AG20443 (cell line): ENCODE measurements at regions not wholly inside any gene's neighbourhood (a gene's known extent, or its start where the extent isn't known, plus 50 kb on each side); places are given as distances from the start of the nearest gene placed in this dataset.
A peak's percentile ranks its signal among the peaks of the same experiment; 100 is the strongest.

ENCODE experiments used
- DNase-seq: peaks from one replicate; pipeline ENCODE4 v3.0.0; 2012; ENCODE audit warnings: low spot score, mixed read lengths

DNA sequence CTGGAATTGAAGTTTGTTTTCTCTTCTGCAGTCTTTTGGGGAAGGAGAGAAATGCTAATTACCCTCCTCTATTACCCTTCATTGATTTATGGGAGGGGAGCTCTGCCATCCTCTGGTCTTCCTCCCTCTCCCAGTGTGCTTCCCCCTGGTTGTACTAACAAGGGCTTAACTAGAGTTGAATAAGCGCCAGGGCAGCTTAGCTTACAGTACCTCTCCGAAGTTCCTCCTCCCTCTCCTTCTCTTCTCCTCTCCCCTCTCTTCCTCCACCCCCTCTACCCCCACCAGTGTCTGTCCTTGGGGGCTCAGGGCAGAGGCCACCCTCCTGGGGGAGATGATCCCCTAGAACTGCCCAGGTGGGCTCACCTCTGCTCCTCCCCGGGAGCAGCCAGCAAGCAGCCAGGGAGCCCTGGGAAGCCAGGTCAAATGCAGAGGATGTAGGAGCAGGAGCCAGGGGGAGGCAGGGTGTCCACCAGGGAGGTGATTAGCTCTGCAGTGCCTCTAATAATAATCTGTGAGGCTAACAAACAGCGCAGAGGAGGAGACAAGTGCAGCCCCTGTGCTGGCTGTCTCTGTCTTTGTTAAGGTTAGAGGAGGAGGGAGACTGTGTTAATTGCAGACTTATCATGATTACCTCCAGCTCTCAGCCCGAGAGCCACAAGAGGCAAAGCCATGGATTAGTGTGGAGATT, 191.6 kb upstream of the CADM1 start:
- no peak for DNase-seq

DNA sequence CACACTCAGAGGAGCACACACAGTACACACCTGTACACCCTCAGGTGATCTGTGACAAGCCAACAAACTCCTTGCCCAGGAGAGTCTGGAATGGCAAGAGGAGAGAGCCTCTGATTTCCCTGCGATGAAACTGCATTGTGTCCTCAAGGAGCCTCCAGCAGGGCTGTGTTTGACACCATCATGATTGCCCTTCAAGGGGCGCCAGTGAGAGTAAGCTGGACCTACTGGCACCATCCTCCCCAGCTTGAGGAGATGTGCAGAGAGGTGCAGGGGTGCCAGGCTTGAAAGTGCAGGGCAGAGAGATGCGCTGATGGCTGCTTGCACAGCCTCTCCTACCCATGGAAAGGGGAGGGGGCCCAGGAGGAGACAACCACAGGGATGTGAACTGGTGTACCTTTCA, 188.8 kb upstream of the CADM1 start:
- DNase-seq = no peak

DNA sequence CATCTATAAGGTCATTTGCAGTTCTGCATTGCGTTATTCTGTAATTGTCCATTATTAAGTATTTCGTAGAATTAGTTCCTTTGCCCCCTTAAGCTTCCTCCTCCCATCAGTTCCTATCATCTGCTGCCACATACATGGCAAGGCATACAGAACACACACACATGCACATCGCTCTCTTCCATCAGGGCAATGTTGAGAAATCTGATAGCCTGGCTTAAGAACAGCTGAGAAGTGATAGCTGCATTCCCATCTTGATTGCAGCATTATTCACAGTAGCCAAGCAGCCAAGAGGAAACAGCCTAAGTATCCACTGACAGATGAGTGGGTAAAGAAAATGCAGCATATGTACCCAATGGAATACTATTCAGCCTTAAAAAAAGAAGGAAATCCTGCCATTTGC, 186.8 kb upstream of the CADM1 start:
- no peak for DNase-seq

DNA sequence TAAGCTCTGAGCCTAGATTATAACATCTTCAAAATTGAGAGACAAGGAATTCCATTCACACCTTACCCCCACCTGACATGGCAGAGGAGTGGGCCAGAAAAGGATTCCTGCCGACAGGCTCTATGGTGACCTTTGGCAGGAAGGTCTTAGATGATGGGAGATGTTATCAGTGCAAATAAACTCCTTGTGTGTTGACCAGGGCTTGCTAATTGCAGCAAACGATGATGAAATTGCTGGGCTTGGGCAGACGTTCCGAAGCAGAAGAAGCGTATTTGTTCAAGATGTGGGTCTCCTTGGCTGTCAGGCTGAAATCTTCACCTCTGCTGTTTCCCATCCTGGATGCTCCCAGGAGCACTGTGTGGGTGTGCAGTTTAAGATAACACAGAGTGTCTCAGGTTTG, 183.7 kb upstream of the CADM1 start:
- DNase-seq = no peak

DNA sequence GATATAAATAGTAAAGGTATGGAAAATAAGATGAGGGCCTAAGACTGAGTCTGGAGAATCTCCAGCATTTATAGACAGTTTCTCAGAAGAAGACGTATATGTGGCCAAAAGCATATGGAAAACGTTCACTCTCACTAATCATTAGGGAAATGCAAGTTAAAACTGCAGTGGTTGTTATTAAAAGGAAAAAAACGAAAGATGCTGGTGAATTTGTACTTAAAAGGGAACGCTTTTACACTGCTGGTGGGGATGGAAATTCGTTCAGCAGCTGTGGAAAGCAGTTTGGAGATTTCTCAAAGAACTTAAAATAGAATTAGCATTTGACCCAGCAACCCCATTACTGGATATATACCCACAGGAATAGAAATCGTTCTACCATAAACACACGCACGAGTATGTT, 180.5 kb upstream of the CADM1 start:
- no peak for DNase-seq

DNA sequence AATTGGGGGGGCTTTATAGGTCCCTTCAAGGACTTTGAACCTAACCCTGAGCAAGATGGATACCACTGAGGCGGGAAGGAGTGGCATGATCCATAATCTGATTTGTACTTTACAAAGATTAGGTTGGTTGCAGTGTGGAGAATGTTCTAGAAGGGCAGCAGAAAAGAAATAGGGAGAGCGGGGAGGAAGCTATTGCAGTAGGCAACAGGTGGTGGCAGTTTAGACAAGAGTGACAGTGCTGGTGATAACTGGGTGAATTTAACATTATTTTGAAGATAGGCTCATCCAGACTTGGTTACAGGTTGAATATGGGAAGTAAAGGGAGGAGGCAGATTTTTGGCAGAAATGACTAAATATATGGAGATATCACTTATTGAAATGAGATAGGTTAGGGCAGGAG, 179.9 kb upstream of the CADM1 start:
- DNase-seq = no peak

DNA sequence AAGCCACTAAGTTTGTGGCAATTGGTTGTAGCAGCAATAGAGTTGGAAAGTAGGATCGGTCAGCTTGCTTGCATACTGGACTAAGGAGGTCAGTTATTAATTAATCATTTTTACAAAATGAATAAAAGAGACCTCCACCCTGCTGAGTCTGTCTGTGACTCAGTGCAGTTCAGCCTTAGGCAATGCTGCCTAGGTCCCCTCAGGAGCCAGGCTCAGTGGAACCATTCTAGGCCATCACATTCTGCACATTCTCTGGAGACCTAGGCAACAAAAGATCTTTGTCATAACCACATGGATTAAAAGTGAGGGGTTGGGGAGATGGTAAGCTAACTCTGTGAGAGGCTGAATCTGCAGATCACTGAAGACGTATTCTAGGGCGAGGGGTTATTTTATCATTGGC, 178.7 kb upstream of the CADM1 start:
- DNase-seq = peak; percentile 48

DNA sequence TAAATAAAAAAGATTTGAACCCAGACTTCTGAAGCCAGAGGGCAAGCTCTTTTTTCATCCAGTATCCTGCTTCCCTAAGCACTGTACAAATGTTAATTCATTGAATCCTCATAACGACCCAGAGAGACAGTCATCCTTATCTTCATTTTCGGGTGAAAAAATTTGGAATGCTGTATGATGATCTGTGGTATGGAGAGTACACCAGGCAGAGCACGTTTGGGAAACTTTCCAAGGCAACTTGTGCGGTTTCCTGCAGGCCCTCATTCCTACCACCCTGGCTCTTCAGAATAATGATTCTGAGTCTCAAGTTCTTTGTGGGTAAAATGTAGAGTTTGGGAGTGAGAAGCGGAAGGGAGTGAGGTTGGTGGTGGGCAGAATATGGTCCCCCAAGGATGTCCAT, 177.9 kb upstream of the CADM1 start:
- peak; percentile 67 for DNase-seq

DNA sequence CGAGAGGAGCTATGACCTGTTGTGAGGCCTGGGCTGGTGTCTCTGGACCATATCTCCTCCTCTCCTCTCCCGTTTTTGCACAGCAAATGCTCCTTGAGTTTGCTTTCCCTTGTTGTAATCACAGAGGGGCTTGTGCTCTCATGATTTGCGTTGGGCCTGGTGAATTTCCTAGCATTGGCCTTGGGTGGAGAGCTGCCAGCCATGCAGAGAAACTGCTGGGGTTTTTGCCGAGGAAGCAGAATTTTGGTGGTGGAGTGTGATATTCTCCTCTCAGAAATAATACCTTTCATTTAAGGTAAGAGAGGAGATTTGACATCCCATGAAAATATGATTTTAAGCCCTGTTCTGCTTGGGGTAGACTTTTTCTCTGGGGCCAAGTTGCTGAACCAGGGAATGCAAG, 175.7 kb upstream of the CADM1 start:
- DNase-seq = no peak

DNA sequence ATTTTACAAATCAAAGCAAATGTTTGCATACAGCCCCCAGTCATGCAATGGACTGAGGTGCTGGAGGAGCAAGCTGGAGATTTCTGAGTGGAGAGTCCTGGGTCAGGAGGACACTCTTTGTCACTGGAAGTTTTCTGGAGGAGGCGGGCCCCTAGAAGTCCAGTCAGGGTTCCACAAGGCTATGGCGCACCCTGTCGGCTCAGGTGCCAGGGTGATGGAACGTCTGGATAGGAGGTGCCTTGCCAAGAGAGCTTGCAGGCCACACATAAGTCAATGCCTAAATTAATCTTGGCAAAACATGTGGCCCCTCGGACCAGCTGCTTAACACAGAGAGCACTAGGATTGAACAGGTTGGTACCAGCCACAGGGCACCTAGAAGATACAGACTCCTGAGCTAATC, 174.7 kb upstream of the CADM1 start:
- no peak for DNase-seq

DNA sequence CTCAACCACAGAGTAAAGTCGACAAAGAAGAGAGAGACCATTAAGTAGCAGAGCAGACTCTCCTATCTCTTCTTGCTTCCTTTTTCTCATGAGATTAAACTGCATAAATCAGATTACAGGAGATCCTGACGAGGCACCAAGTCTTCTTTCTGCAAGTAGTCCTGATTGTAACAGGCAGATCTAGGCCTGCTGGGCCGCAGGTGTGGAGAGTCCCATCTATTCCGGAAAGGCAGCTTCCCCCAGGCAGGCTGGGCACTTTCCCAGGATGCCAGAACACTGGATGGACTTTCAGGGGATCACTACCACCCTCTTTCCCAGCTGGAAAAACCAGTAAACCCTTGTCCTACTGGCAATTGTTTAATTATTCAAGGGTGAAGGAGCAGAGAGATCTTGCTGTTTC, 173.0 kb upstream of the CADM1 start:
- DNase-seq = no peak

DNA sequence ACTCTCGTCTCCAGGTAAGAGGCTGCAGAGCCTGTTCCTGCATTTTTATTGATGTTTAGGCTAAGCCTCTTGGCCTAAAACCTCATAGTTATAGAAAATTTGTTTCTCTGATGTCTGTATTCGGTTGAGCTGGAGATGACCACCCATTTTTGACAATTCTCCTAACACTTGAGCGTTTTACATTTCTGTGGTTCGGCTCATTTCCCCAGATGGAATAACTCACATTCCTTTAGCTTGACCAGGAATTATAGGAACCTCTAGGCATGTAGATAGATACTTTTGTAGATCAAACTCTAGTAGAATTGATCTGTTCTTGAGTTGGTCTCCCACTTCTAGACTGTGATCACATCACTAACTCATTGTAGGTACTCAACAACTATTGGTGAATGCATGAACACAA, 172.6 kb upstream of the CADM1 start:
- DNase-seq = peak; percentile 70

DNA sequence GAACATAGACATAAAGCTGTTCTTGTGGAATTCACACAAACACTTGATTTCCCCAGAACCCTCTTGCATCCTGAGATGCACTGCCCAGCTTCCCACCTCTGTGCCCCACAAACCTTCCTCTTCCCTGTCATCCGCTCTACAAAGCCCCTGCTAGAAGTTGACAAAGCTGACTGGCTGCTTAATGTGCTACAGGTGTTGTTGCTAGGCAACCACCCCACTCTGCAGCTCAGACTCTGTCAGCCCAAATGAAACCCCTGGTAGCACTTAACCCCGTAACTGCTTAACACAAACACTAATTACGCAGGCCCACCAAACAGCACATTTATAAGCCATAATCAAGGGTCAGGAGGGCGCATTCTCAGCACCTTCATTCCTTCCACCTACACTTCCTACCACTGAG, 172.0 kb upstream of the CADM1 start:
- DNase-seq = no peak

DNA sequence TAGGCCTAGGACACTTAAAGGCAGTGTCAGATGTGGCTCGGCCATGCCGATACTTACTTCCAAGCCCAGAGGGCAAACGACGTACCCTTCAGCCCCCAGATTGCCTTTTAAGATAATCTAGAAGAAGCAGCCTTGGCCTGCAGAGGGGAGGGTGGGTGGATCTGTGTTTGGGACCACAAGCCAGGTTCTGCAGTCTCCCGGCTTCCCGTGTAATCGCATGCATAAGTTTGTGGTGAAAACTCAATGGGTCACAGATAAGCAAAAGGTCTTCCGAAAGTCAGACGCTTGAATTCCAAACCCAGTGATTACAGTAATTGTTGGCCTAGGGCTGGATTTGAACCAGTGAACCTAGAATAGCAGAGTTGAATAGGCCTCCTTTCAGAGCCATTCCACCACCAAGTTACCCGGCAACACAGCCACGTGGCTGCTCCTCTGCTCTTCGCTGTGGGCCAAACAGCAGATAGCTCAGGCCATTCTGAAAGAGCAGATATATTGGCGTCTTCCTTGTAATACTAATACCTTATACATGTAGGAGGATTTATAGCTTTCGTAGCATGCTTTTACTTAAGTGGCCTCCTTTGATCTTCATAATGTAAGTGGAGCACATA, 170.8 kb upstream of the CADM1 start:
- DNase-seq = no peak

DNA sequence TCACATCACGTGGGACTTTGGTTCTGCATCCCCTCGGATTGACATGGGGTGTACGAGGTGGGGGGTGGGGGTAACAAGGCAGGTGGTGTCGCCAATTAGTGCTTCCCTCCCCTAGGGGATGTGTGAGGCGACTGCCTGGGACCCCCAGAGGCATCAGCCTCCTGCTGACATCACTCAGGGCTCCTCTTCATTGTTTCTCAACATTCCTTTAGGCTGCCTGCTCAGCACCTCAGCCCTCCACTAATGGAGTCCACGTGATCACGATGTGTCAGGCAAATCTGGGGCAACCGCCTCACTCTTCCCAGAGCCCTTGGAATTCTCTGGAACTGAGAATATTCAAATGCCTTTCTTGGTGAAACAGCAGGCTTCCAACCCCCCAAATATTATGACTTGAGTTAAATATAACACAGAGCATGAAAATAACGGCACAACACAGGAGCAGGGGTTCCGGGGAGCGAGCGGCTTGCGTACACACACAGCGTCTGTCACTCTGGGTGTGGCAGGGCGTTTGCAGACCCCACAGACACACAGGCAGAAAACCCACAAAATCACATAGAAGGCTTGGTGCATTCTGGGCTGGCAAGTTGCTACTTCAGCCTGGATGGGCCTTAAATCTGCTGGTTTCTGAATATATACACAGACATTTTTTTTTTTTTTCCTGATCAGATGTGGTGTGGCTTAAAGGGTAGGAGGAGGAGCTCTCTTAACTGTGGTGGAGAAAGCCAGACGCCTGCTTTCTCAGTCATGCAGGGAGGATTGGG, 170.1 kb upstream of the CADM1 start:
- DNase-seq = peak; percentile 76

DNA sequence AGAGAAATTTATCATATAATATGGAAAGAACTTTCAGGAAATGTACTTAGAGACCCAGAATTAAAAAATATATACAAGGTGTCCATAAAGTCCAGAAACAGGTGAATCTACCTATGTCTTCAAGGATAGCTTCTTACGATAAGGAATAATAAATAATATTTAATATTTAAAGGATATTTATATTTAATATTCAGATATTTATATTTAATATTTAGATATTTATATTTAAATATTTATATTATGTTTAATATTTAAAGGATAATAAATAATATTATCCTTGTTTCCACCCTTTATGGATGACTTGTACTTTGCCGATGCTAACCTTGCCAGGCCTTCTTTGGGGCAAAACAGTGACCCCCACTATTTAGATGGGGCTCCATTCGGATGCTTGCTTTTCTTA, 169.5 kb upstream of the CADM1 start:
- no peak for DNase-seq

DNA sequence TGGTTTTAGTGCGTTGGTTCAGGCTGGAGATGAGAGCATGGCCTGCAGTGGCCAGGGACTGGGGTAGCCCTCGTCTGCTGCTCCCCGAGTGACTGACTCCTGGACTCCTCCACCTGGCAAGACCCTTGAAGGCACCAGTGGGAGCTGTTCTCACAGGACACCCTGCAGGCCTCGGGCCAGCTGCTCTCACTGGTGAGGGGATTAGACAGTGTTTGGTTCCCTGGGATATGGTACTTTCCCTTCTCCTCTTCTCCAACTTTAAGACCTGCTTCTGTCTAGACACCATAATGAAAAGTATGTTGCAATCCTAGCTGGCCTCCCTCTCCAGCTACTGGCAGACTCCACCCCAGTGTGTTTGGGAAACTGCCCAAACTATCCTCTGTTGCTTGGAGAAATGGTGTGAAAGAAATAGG, 168.8 kb upstream of the CADM1 start:
- DNase-seq = peak; percentile 90

DNA sequence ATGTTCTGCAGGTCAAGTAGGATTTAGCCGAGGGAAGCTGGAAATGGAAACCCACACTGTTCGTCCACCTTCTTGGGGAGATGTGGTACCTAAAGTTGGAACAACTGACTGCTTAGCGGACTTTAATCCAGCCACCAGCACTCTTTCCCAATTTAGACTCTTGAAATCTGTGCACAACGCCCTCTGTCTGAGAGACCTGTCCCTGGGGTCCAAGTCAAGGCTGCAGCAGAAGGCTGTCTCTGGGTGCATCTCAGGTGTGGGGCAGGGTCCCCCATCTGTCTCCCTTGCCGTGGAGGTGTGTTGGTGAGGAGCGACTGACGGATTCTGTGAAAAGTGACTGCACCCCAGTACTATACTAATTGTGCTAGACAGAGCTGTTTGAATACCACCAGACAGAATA, 168.2 kb upstream of the CADM1 start:
- DNase-seq = no peak

DNA sequence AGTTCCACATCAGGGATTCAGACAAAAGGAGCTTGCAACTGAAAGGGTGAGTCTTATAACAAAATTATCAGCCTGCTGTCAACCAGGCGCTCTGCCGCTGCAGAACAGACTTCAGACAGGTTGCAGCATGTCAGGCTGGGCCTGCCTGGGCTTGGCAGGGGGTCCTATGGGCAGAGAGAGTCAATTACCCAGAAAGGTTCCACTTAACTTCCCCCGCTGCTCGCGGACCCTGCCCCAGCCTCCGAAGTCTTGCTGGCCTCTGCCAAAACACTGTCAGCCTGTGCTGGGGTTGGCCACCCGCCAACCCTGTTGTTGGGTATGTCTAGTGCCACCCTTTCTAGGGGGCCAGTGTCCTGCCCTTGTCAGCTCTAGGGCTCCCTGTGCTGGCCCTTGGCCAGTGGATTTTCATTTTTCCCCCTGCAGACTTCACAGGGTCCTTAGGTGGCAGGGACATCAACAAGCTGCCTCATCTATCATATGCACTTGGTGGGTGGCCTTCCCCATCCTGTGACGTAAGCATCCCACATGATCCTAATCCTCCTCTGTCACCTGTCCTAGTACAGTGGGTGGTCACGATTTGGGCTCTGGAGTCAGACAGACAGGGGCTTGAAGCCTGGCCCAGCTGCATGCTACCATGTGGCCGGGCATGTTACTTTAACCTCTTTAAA, 166.5 kb upstream of the CADM1 start:
- DNase-seq = no peak

DNA sequence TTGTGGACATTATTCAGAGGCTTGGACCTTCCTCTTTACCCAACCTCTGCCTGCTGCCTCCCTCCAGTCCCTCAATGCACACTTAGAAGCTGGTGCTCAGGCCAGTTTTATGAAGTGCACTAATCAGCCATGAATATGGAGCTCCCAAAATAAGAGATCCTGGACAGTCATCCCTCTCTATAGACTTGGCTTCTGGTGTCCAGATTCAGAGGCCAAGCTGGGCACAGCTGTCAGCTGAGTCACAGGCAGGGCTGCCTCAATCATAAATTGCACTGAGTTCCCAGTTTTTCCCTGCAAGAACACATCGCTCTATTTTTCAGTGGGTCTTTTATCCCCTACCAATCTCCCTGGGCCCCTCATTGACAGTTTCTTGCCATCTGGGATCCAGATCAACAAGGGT, 161.7 kb upstream of the CADM1 start:
- DNase-seq = peak; percentile 72

DNA sequence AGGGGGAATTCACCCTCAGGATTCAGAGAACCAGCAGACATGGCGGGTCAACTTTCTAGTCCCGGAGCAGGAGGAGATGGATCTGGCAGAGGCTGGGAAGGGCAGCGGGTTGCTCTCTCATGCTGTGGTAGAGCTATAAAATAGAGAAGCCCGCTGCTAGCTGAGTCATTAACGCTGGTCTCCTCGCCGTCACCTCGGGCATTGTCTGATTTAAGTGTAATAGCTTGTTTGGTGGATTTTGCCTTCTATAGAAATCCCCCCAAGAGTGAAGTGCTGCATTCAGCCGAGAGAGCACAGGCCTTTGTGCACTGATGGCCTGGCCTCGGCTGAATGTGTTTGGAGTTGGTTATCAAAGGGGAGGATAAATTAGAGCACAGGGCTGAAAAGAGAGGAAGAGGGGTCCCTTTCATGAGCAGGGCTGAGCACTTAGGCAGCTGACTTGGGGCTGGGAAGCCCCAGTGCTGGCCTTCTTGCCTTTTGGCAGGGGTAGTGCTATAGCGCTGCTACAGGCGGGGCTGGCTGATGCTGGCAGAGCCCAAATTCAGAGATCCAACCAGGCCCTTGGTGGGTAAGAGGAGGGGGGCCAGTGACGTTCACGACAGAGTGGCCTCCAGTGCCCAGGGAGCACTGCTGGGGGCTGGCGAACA, 161.1 kb upstream of the CADM1 start:
- no peak for DNase-seq

DNA sequence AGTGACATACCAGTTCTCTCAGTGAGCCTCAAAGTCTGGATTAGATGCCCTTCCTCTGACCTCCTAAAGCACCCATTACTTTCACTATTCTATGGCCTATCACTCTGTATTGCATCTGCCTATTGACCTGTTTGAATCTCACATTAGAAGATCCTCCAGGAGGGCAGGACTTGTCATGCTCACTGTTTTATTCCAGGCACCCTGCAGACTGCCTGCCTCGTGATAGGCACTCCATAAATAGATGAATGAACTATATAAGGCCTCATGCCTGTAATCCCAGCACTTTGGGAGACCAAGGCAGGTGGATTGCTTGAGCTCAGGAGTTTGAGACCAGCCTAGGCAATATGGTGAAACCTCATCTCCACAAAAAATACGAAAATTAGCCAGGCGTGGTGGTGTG, 160.1 kb upstream of the CADM1 start:
- DNase-seq = no peak

DNA sequence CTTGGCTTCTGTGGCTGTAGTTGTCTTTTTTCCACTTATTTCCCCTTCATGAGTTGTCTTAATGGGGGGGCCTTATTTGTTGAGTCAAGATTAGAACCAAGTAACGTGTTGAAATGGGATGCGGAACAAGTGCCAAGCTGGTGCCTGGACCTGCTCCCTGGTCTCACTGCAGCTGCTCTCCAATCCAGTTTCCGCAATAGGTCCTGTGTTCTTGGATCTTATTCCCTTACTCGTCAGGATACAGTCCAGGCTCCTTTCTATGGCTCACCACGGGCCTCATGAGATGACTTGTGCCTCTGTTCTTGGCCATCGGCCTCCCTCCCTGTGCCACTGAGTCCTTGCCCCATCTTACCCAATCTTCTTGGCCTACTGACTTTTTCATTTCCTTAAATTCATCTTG, 159.6 kb upstream of the CADM1 start:
- no peak for DNase-seq
